Fibroblast of pulmonary artery (primary cell): ENCODE measurements at regions not wholly inside any gene's neighbourhood (a gene's known extent, or its start where the extent isn't known, plus 50 kb on each side); places are given as distances from the start of the nearest gene placed in this dataset.

Experiments
- DNase-seq: peaks from one replicate; pipeline ENCODE4 v3.0.0-alpha.2; 2010; ENCODE audit warnings: low read depth
- H3K4me3 ChIP-seq: replicated peaks from 2 replicates; pipeline ENCODE4 v1.5.1; 2011; ENCODE audit warnings: low read depth, mild to moderate bottlenecking, control low read depth, low read length, moderate library complexity
- CTCF ChIP-seq: IDR thresholded peaks from 2 replicates; pipeline ENCODE4 v1.5.1; 2011; ENCODE audit warnings: mild to moderate bottlenecking, control low read depth, low read length, inconsistent platforms; ENCODE audit errors: missing control alignments

GRCh38 chr2:83595121-83595690, 863.9 kb downstream of the SUCLG1 start:
- no peak for TF ChIP-seq CTCF
- H3K4me3 ChIP-seq = no peak overlapping the region
- no peak for DNase-seq

GRCh38 chr2:83594241-83595120, 864.6 kb downstream of the SUCLG1 start:
- TF ChIP-seq CTCF = no peak
- DNase-seq = no peak
- H3K4me3 ChIP-seq = no peak overlapping the region

GRCh38 chr2:83587309-83587708, 871.8 kb downstream of the SUCLG1 start:
- no peak for DNase-seq
- TF ChIP-seq CTCF = no peak
- no peak overlapping the region for H3K4me3 ChIP-seq

GRCh38 chr2:83585250-83585649, 873.8 kb downstream of the SUCLG1 start:
- no peak overlapping the region for H3K4me3 ChIP-seq
- TF ChIP-seq CTCF = no peak
- no peak for DNase-seq

GRCh38 chr2:83584672-83585071, 874.4 kb downstream of the SUCLG1 start:
- no peak for TF ChIP-seq CTCF

GRCh38 chr2:83582589-83582988, 876.5 kb downstream of the SUCLG1 start:
- no peak for DNase-seq
- H3K4me3 ChIP-seq = no peak overlapping the region
- TF ChIP-seq CTCF = no peak

More at GRCh38 chr2:83584672-83585071, 874.4 kb downstream of the SUCLG1 start:
- H3K4me3 ChIP-seq = no peak overlapping the region
- no peak for DNase-seq
